ENCODE measurements at regions not wholly inside any gene's neighbourhood (a gene's known extent, or its start where the extent isn't known, plus 50 kb on each side); places are given as distances from the start of the nearest gene placed in this dataset.
"Not testable (repeated sequence)": the region's sequence is repeated elsewhere in the genome, so short reads cannot be mapped to it uniquely, and the experiment has no call there.

- Histone ChIP-seq H3K36me3 (ENCODE audit: control insufficient read depth in 3 of 3, insufficient read depth in 3 of 3, low read length in 3 of 3) (no peaks in the 10 kb centered on the region), H3K4me1 (ENCODE audit: control insufficient read depth in 3 of 3, insufficient read depth in 3 of 3, low read length in 3 of 3) (no peaks in the 10 kb centered on the region), H3K27me3 (ENCODE audit: control insufficient read depth in 3 of 3, insufficient read depth in 3 of 3, low read length in 3 of 3) (no peaks in the 10 kb centered on the region), H3K9ac (ENCODE audit: low read depth in 1 of 3, low read length in 3 of 3) (no peak overlapping the region), H3K4me3 (ENCODE audit: low read length in 3 of 3) (no peak overlapping the region), H3K27ac (ENCODE audit: low read depth, low read length) (no peak overlapping the region), H3K9me3 (ENCODE audit: control insufficient read depth in 3 of 3, low read length in 3 of 3) (no peaks in the 10 kb centered on the region)
Observed at GRCh38 chr3:8170971-8171508, 330.6 kb upstream of the LMCD1 start.

- Histone ChIP-seq H3K4me1 (ENCODE audit: control insufficient read depth in 3 of 3, insufficient read depth in 3 of 3, low read length in 3 of 3) (no peaks in the 10 kb centered on the region), H3K36me3 (ENCODE audit: control insufficient read depth in 3 of 3, insufficient read depth in 3 of 3, low read length in 3 of 3) (no peaks in the 10 kb centered on the region), H3K27ac (ENCODE audit: low read depth, low read length) (no peak overlapping the region), H3K9me3 (ENCODE audit: control insufficient read depth in 3 of 3, low read length in 3 of 3) (no peaks in the 10 kb centered on the region), H3K27me3 (ENCODE audit: control insufficient read depth in 3 of 3, insufficient read depth in 3 of 3, low read length in 3 of 3) (no peaks in the 10 kb centered on the region), H3K4me3 (ENCODE audit: low read length in 3 of 3) (no peak overlapping the region), H3K9ac (ENCODE audit: low read depth in 1 of 3, low read length in 3 of 3) (no peak overlapping the region)
Observed at GRCh38 chr3:8173892-8174291, 327.7 kb upstream of the LMCD1 start.

- H3K27me3 ChIP-seq (ENCODE audit: control insufficient read depth in 3 of 3, insufficient read depth in 3 of 3, low read length in 3 of 3); H3K4me3 ChIP-seq (ENCODE audit: low read length in 3 of 3); H3K9ac ChIP-seq (ENCODE audit: low read depth in 1 of 3, low read length in 3 of 3); H3K9me3 ChIP-seq (ENCODE audit: control insufficient read depth in 3 of 3, low read length in 3 of 3); H3K4me1 ChIP-seq (ENCODE audit: control insufficient read depth in 3 of 3, insufficient read depth in 3 of 3, low read length in 3 of 3); H3K27ac ChIP-seq (ENCODE audit: low read depth, low read length); H3K36me3 ChIP-seq (ENCODE audit: control insufficient read depth in 3 of 3, insufficient read depth in 3 of 3, low read length in 3 of 3): not testable (repeated sequence)
Observed at GRCh38 chr3:8176759-8177483, 324.7 kb upstream of the LMCD1 start.

- not testable (repeated sequence) for H3K27ac ChIP-seq (ENCODE audit: low read depth, low read length); H3K9ac ChIP-seq (ENCODE audit: low read depth in 1 of 3, low read length in 3 of 3); H3K9me3 ChIP-seq (ENCODE audit: control insufficient read depth in 3 of 3, low read length in 3 of 3); H3K27me3 ChIP-seq (ENCODE audit: control insufficient read depth in 3 of 3, insufficient read depth in 3 of 3, low read length in 3 of 3); H3K4me3 ChIP-seq (ENCODE audit: low read length in 3 of 3); H3K36me3 ChIP-seq (ENCODE audit: control insufficient read depth in 3 of 3, insufficient read depth in 3 of 3, low read length in 3 of 3); H3K4me1 ChIP-seq (ENCODE audit: control insufficient read depth in 3 of 3, insufficient read depth in 3 of 3, low read length in 3 of 3)
Observed at GRCh38 chr3:8178516-8178915, 323.1 kb upstream of the LMCD1 start.

GRCh38 chr3:8182904-8183303 is 318.7 kb upstream of the LMCD1 start:
- Histone ChIP-seq H3K4me1 (ENCODE audit: control insufficient read depth in 3 of 3, insufficient read depth in 3 of 3, low read length in 3 of 3) (no peaks in the 10 kb centered on the region), H3K9ac (ENCODE audit: low read depth in 1 of 3, low read length in 3 of 3) (no peak overlapping the region), H3K27ac (ENCODE audit: low read depth, low read length) (no peak overlapping the region), H3K27me3 (ENCODE audit: control insufficient read depth in 3 of 3, insufficient read depth in 3 of 3, low read length in 3 of 3) (no peaks in the 10 kb centered on the region), H3K9me3 (ENCODE audit: control insufficient read depth in 3 of 3, low read length in 3 of 3) (no peaks in the 10 kb centered on the region), H3K36me3 (ENCODE audit: control insufficient read depth in 3 of 3, insufficient read depth in 3 of 3, low read length in 3 of 3) (no peaks in the 10 kb centered on the region), H3K4me3 (ENCODE audit: low read length in 3 of 3) (no peak overlapping the region)

GRCh38 chr3:8183627-8184026 is 318.0 kb upstream of the LMCD1 start:
- Histone ChIP-seq H3K36me3 (ENCODE audit: control insufficient read depth in 3 of 3, insufficient read depth in 3 of 3, low read length in 3 of 3) (no peaks in the 10 kb centered on the region), H3K4me1 (ENCODE audit: control insufficient read depth in 3 of 3, insufficient read depth in 3 of 3, low read length in 3 of 3) (no peaks in the 10 kb centered on the region), H3K27me3 (ENCODE audit: control insufficient read depth in 3 of 3, insufficient read depth in 3 of 3, low read length in 3 of 3) (no peaks in the 10 kb centered on the region), H3K9ac (ENCODE audit: low read depth in 1 of 3, low read length in 3 of 3) (no peak overlapping the region), H3K4me3 (ENCODE audit: low read length in 3 of 3) (no peak overlapping the region), H3K9me3 (ENCODE audit: control insufficient read depth in 3 of 3, low read length in 3 of 3) (no peaks in the 10 kb centered on the region), H3K27ac (ENCODE audit: low read depth, low read length) (no peak overlapping the region)

- Histone ChIP-seq H3K36me3 (ENCODE audit: control insufficient read depth in 3 of 3, insufficient read depth in 3 of 3, low read length in 3 of 3) (no peaks in the 10 kb centered on the region), H3K9ac (ENCODE audit: low read depth in 1 of 3, low read length in 3 of 3) (no peak overlapping the region), H3K9me3 (ENCODE audit: control insufficient read depth in 3 of 3, low read length in 3 of 3) (peaks cover 0 to 3% (median 0%) of the 10 kb centered on the region in 3 donors), H3K4me3 (ENCODE audit: low read length in 3 of 3) (no peak overlapping the region), H3K4me1 (ENCODE audit: control insufficient read depth in 3 of 3, insufficient read depth in 3 of 3, low read length in 3 of 3) (no peaks in the 10 kb centered on the region), H3K27me3 (ENCODE audit: control insufficient read depth in 3 of 3, insufficient read depth in 3 of 3, low read length in 3 of 3) (no peaks in the 10 kb centered on the region), H3K27ac (ENCODE audit: low read depth, low read length) (no peak overlapping the region)
Observed at GRCh38 chr3:8186213-8186612, 315.4 kb upstream of the LMCD1 start.

- Histone ChIP-seq H3K4me1 (ENCODE audit: control insufficient read depth in 3 of 3, insufficient read depth in 3 of 3, low read length in 3 of 3) (no peaks in the 10 kb centered on the region), H3K36me3 (ENCODE audit: control insufficient read depth in 3 of 3, insufficient read depth in 3 of 3, low read length in 3 of 3) (no peaks in the 10 kb centered on the region), H3K27ac (ENCODE audit: low read depth, low read length) (no peak overlapping the region), H3K9me3 (ENCODE audit: control insufficient read depth in 3 of 3, low read length in 3 of 3) (peaks cover 0 to 3% (median 0%) of the 10 kb centered on the region in 3 donors), H3K27me3 (ENCODE audit: control insufficient read depth in 3 of 3, insufficient read depth in 3 of 3, low read length in 3 of 3) (no peaks in the 10 kb centered on the region), H3K4me3 (ENCODE audit: low read length in 3 of 3) (no peak overlapping the region), H3K9ac (ENCODE audit: low read depth in 1 of 3, low read length in 3 of 3) (no peak overlapping the region)
Observed at GRCh38 chr3:8187996-8188395, 313.6 kb upstream of the LMCD1 start.

- Histone ChIP-seq H3K4me3 (ENCODE audit: low read length in 3 of 3) (no peak overlapping the region), H3K36me3 (ENCODE audit: control insufficient read depth in 3 of 3, insufficient read depth in 3 of 3, low read length in 3 of 3) (no peaks in the 10 kb centered on the region), H3K27ac (ENCODE audit: low read depth, low read length) (no peak overlapping the region)
Observed at GRCh38 chr3:8189051-8189450, 312.6 kb upstream of the LMCD1 start.

GRCh38 chr3:8191406-8191805 is 310.2 kb upstream of the LMCD1 start:
- no peak overlapping the region for H3K27ac ChIP-seq (ENCODE audit: low read depth, low read length)
- H3K4me1 ChIP-seq (ENCODE audit: control insufficient read depth in 3 of 3, insufficient read depth in 3 of 3, low read length in 3 of 3): no peaks in the 10 kb centered on the region
- peaks cover 0 to 3% (median 0%) of the 10 kb centered on the region in 3 donors for H3K9me3 ChIP-seq (ENCODE audit: control insufficient read depth in 3 of 3, low read length in 3 of 3)
- H3K36me3 ChIP-seq (ENCODE audit: control insufficient read depth in 3 of 3, insufficient read depth in 3 of 3, low read length in 3 of 3): no peaks in the 10 kb centered on the region
- H3K9ac ChIP-seq (ENCODE audit: low read depth in 1 of 3, low read length in 3 of 3): no peak overlapping the region
- H3K27me3 ChIP-seq (ENCODE audit: control insufficient read depth in 3 of 3, insufficient read depth in 3 of 3, low read length in 3 of 3): no peaks in the 10 kb centered on the region
- H3K4me3 ChIP-seq (ENCODE audit: low read length in 3 of 3): no peak overlapping the region

More at GRCh38 chr3:8189051-8189450, 312.6 kb upstream of the LMCD1 start:
- H3K27me3 ChIP-seq (ENCODE audit: control insufficient read depth in 3 of 3, insufficient read depth in 3 of 3, low read length in 3 of 3): no peaks in the 10 kb centered on the region
- H3K9ac ChIP-seq (ENCODE audit: low read depth in 1 of 3, low read length in 3 of 3): no peak overlapping the region
- H3K4me1 ChIP-seq (ENCODE audit: control insufficient read depth in 3 of 3, insufficient read depth in 3 of 3, low read length in 3 of 3): no peaks in the 10 kb centered on the region
- peaks cover 0 to 3% (median 0%) of the 10 kb centered on the region in 3 donors for H3K9me3 ChIP-seq (ENCODE audit: control insufficient read depth in 3 of 3, low read length in 3 of 3)
